B cell (primary cell): ENCODE measurements at regions not wholly inside any gene's neighbourhood (a gene's known extent, or its start where the extent isn't known, plus 50 kb on each side); places are given as distances from the start of the nearest gene placed in this dataset.
"Not testable (repeated sequence)": the region's sequence is repeated elsewhere in the genome, so short reads cannot be mapped to it uniquely, and the experiment has no call there.

Experiments
- ATAC-seq: fragments of 200-7000 bp; cut with Tn5 transposase; one replicate; pipeline ENCODE4 v1.10.0; 2021; ENCODE audit warnings: low read depth, mild to moderate bottlenecking, moderate number of reproducible peaks, moderate library complexity
- CTCF ChIA-PET: fragments of 350-600 bp; sonication (Branson Sonifier 250); formaldehyde crosslinking; loops from one replicate; lab custom pipeline; 2021; ENCODE audit warnings: antibody characterized with exemption, inconsistent platforms; lab: Charles Lee
- POLR2A ChIA-PET: fragments of 350-600 bp; sonication (Branson Sonifier 250); formaldehyde crosslinking; loops from one replicate; lab custom pipeline; 2021; ENCODE audit warnings: antibody characterized with exemption; lab: Charles Lee
- DNase-seq: peaks from one replicate; pipeline ENCODE4 v3.0.0; 2013
- H2AFZ ChIP-seq: 2 replicates; pipeline ENCODE4 v1.6.1; 2012; ENCODE audit warnings: mild to moderate bottlenecking, low read depth, low read length; ENCODE audit not compliant: insufficient read depth, poor library complexity, severe bottlenecking
- H3K27ac ChIP-seq, 2 donors: 1 replicate in 1 of 2; 2 replicates in 1 of 2; pipeline ENCODE4 v1.5.1; 2012 to 2013; ENCODE audit warnings: low read length in 2 of 2, mild to moderate bottlenecking in 2 of 2, moderate library complexity in 1 of 2
- H3K27me3 ChIP-seq, 4 experiments: fragments of 200-600 bp in 1 of 4; sonication (generic) in 1 of 4; replicated peaks in 1 of 4; 1 replicate in 2 of 4; 2 replicates in 2 of 4; pipeline versions ENCODE4 v1.6.1 to v1.7.0; 2013 to 2016; ENCODE audit warnings: low read length in 3 of 4, mild to moderate bottlenecking in 2 of 4, mixed read lengths in 1 of 4, moderate library complexity in 1 of 4; ENCODE audit not compliant: insufficient read depth in 4 of 4, control insufficient read depth in 3 of 4; ENCODE audit errors: control extremely low read depth in 1 of 4
- H3K36me3 ChIP-seq, 2 experiments: replicated peaks in 1 of 2; 1 replicate in 1 of 2; 2 replicates in 1 of 2; pipeline versions ENCODE4 v1.6.1 to v1.7.1; 2013; ENCODE audit warnings: low read length in 1 of 2; ENCODE audit not compliant: insufficient read depth in 2 of 2, control insufficient read depth in 1 of 2; ENCODE audit errors: control extremely low read depth in 1 of 2, extremely low read depth in 1 of 2
- H3K4me1 ChIP-seq, 2 donors: fragments of 200-600 bp in 1 of 2; sonication (generic) in 1 of 2; 1 replicate in 1 of 2; 2 replicates in 1 of 2; pipeline versions ENCODE4 v1.5.1 to v1.6.1; 2013 to 2017; ENCODE audit warnings: low read length in 2 of 2; ENCODE audit not compliant: control insufficient read depth in 2 of 2, insufficient read depth in 2 of 2
- H3K4me2 ChIP-seq: replicated peaks from 2 replicates; pipeline ENCODE3; 2012; ENCODE audit warnings: mild to moderate bottlenecking, low read depth, low read length; ENCODE audit not compliant: poor library complexity, severe bottlenecking
- H3K4me3 ChIP-seq, 5 experiments: fragments of 200-600 bp in 1 of 5; sonication (generic) in 1 of 5; 1 replicate in 3 of 5; 2 replicates in 2 of 5; pipeline versions ENCODE4 v1.5.1 to v1.7.0; 2011 to 2016; ENCODE audit warnings: low read length in 4 of 5, mild to moderate bottlenecking in 4 of 5, low read depth in 2 of 5, control low read depth in 1 of 5, moderate library complexity in 1 of 5; ENCODE audit not compliant: insufficient read depth in 1 of 5; ENCODE audit errors: control extremely low read depth in 1 of 5, extremely low read depth in 1 of 5
- H3K79me2 ChIP-seq: fragments of 200-600 bp; sonication (generic); one replicate; pipeline ENCODE4 v1.6.0; 2016; ENCODE audit warnings: low read length; ENCODE audit not compliant: control insufficient read depth, insufficient read depth
- H3K9ac ChIP-seq: fragments of 200-600 bp; sonication (generic); 2 replicates; pipeline ENCODE4 v1.6.1; 2017; ENCODE audit warnings: mild to moderate bottlenecking, low read length, moderate library complexity
- H3K9me3 ChIP-seq, 3 donors: one replicate each; pipeline versions ENCODE4 v1.6.1 to v1.7.1; 2013; ENCODE audit warnings: low read length in 2 of 3; ENCODE audit not compliant: control insufficient read depth in 2 of 3, insufficient read depth in 1 of 3; ENCODE audit errors: control extremely low read depth in 1 of 3
- H4K20me1 ChIP-seq: 2 replicates; pipeline ENCODE4 v1.6.0; 2012; ENCODE audit warnings: mild to moderate bottlenecking, low read length; ENCODE audit not compliant: insufficient read depth, control insufficient read depth, poor library complexity, severe bottlenecking
- H3K27ac Mint-ChIP-seq: one replicate; pipeline ENCODE4 v1.8.0; 2021; ENCODE audit warnings: mixed read lengths
- H3K27me3 Mint-ChIP-seq: one replicate; pipeline ENCODE4 v1.8.0; 2021; ENCODE audit warnings: mixed read lengths
- H3K4me1 Mint-ChIP-seq: one replicate; pipeline ENCODE4 v1.8.0; 2021; ENCODE audit warnings: mixed read lengths
- H3K4me3 Mint-ChIP-seq: one replicate; pipeline ENCODE4 v1.8.0; 2021; ENCODE audit warnings: mixed read lengths
- H3K9me3 Mint-ChIP-seq: one replicate; pipeline ENCODE4 v1.8.0; 2022; ENCODE audit warnings: mixed read lengths; ENCODE audit not compliant: insufficient read depth
- CTCF ChIP-seq: fragments of 200-600 bp; IDR thresholded peaks from one replicate; pipeline ENCODE4 v1.8.0; 2022; ENCODE audit warnings: antibody characterized with exemption, mild to moderate bottlenecking
- EZH2 ChIP-seq: IDR thresholded peaks from 2 replicates; pipeline ENCODE4 v1.6.1; 2012; ENCODE audit warnings: borderline replicate concordance, low read depth, mild to moderate bottlenecking, moderate library complexity, low read length; ENCODE audit not compliant: insufficient read depth, poor library complexity, severe bottlenecking
- WGBS: methylation state at CpG from one replicate; pipeline ENCODE4 v1.1.5; 2013; ENCODE audit warnings: missing lambda C conversion rate; ENCODE audit not compliant: insufficient coverage; 5-methylcytosine and 5-hydroxymethylcytosine counted together
- intact Hi-C: fragments of 100-400 bp; cut with micrococcal nuclease; formaldehyde crosslinking; loops from one replicate; pipeline ENCODE4 v1.10.0; 2022

- H3K4me3 Mint-ChIP-seq, H3K9ac ChIP-seq, H3K4me2 ChIP-seq, H3K4me1 Mint-ChIP-seq, H3K9me3 Mint-ChIP-seq, POLR2A ChIA-PET, H3K27ac ChIP-seq, CTCF ChIA-PET, H4K20me1 ChIP-seq, H3K4me3 ChIP-seq, intact Hi-C loops, H2AFZ ChIP-seq, H3K27me3 Mint-ChIP-seq, ATAC-seq, H3K27me3 ChIP-seq, H3K9me3 ChIP-seq, H3K36me3 ChIP-seq, H3K79me2 ChIP-seq, H3K27ac Mint-ChIP-seq, DNase-seq, H3K4me1 ChIP-seq: not testable (repeated sequence)
- 96% methylated on average over 28 of the region's 28 CpGs for WGBS
Measured at GRCh38 chr1:222049661-222050060, 307.8 kb upstream of the DUSP10 start.

GRCh38 chr1:222049176-222049575, 307.3 kb upstream of the DUSP10 start:
- DNase-seq, result no peak
- Histone ChIP-seq H2AFZ (no peak overlapping the region), H3K27ac (no peak overlapping the region), H3K4me3 (no peak overlapping the region), H3K36me3 (no peaks in the 10 kb centered on the region), H4K20me1 (no peaks in the 10 kb centered on the region), H3K27me3 (no peaks in the 10 kb centered on the region), H3K79me2 (no peaks in the 10 kb centered on the region), H3K9ac (no peak overlapping the region), H3K4me2 (no peak overlapping the region), H3K9me3 (no peaks in the 10 kb centered on the region), H3K4me1 (no peaks in the 10 kb centered on the region)
- POLR2A ChIA-PET, result no interaction called here
- WGBS, result 96% methylated on average over 4 of the region's 4 CpGs
- intact Hi-C loops, result no loop called here
- no peak for ATAC-seq
- H3K27me3 Mint-ChIP-seq, result no peaks in the 10 kb centered on the region
- H3K4me1 Mint-ChIP-seq, result peaks cover 4% of the 10 kb centered on the region
- CTCF ChIA-PET, result no interaction called here
- H3K4me3 Mint-ChIP-seq, result no peak overlapping the region
- no peaks in the 10 kb centered on the region for H3K9me3 Mint-ChIP-seq
- no peak overlapping the region for H3K27ac Mint-ChIP-seq
- TF ChIP-seq EZH2, result no peak
- TF ChIP-seq CTCF, result no peak
